ENCODE measurements at regions not wholly inside any gene's neighbourhood (a gene's known extent, or its start where the extent isn't known, plus 50 kb on each side); places are given as distances from the start of the nearest gene placed in this dataset.
"Not testable (repeated sequence)": the region's sequence is repeated elsewhere in the genome, so short reads cannot be mapped to it uniquely, and the experiment has no call there.

- Mint-ChIP-seq H3K9me3 (peaks cover 0 to 1% (median 0%) of the 10 kb centered on the region in 6 donors), H3K27ac (no peak overlapping the region), H3K4me1 (no peaks in the 10 kb centered on the region), H3K36me3 (peaks cover 5 to 26% (median 9%) of the 10 kb centered on the region in 3 donors), H3K4me3 (no peak overlapping the region), H3K27me3 (ENCODE audit: low read depth in 3 of 3) (peaks cover 0 to 3% (median 0%) of the 10 kb centered on the region in 3 donors)
- no peak for DNase-seq
Measured at GRCh38 chr2:144015036-144015435, 504.9 kb downstream of the ZEB2 start.

GRCh38 chr2:144014103-144014502 is 505.8 kb downstream of the ZEB2 start:
- DNase-seq: no peak
- peaks cover 0 to 1% (median 0%) of the 10 kb centered on the region in 6 donors for H3K9me3 Mint-ChIP-seq
- H3K36me3 Mint-ChIP-seq: peaks cover 2 to 24% (median 6%) of the 10 kb centered on the region in 3 donors
- H3K4me3 Mint-ChIP-seq: no peak overlapping the region
- H3K4me1 Mint-ChIP-seq: no peaks in the 10 kb centered on the region
- H3K27me3 Mint-ChIP-seq (ENCODE audit: low read depth in 3 of 3): peaks cover 0 to 1% (median 0%) of the 10 kb centered on the region in 3 donors
- no peak overlapping the region for H3K27ac Mint-ChIP-seq

- Mint-ChIP-seq H3K36me3 (peaks cover 4 to 28% (median 14%) of the 10 kb centered on the region in 3 donors), H3K9me3 (peaks cover 0 to 1% (median 0%) of the 10 kb centered on the region in 6 donors), H3K4me1 (no peaks in the 10 kb centered on the region), H3K27me3 (ENCODE audit: low read depth in 3 of 3) (no peaks in the 10 kb centered on the region), H3K4me3 (no peak overlapping the region), H3K27ac (no peak overlapping the region)
- no peak for DNase-seq
Measured at GRCh38 chr2:144012304-144012703, 507.6 kb downstream of the ZEB2 start.

- Mint-ChIP-seq H3K4me1 (no peaks in the 10 kb centered on the region), H3K27me3 (ENCODE audit: low read depth in 3 of 3) (no peaks in the 10 kb centered on the region), H3K36me3 (peaks cover 11 to 32% (median 20%) of the 10 kb centered on the region in 3 donors), H3K9me3 (peaks cover 0 to 1% (median 0%) of the 10 kb centered on the region in 6 donors), H3K4me3 (no peak overlapping the region), H3K27ac (no peak overlapping the region)
- DNase-seq: no peak
Measured at GRCh38 chr2:144011553-144011952, 508.4 kb downstream of the ZEB2 start.

- no peak overlapping the region for H3K27ac Mint-ChIP-seq
- peaks cover 11 to 31% (median 24%) of the 10 kb centered on the region in 3 donors for H3K36me3 Mint-ChIP-seq
- no peak for DNase-seq
- no peaks in the 10 kb centered on the region for H3K4me1 Mint-ChIP-seq
- H3K4me3 Mint-ChIP-seq: no peak overlapping the region
- peaks cover 0 to 1% (median 0%) of the 10 kb centered on the region in 6 donors for H3K9me3 Mint-ChIP-seq
- H3K27me3 Mint-ChIP-seq (ENCODE audit: low read depth in 3 of 3): no peaks in the 10 kb centered on the region
Measured at GRCh38 chr2:144011098-144011497, 508.8 kb downstream of the ZEB2 start.

- no peak overlapping the region for H3K4me3 Mint-ChIP-seq
- no peaks in the 10 kb centered on the region for H3K27me3 Mint-ChIP-seq (ENCODE audit: low read depth in 3 of 3)
- no peak for DNase-seq
- H3K36me3 Mint-ChIP-seq: peaks cover 11 to 31% (median 27%) of the 10 kb centered on the region in 3 donors
- H3K4me1 Mint-ChIP-seq: no peaks in the 10 kb centered on the region
- peaks cover 0 to 1% (median 0%) of the 10 kb centered on the region in 6 donors for H3K9me3 Mint-ChIP-seq
- no peak overlapping the region for H3K27ac Mint-ChIP-seq
Measured at GRCh38 chr2:144010096-144010836, 509.7 kb downstream of the ZEB2 start.

- DNase-seq: no peak
- H3K9me3 Mint-ChIP-seq: no peaks in the 10 kb centered on the region
- H3K27ac Mint-ChIP-seq: no peak overlapping the region
- peaks cover 11 to 30% (median 27%) of the 10 kb centered on the region in 3 donors for H3K36me3 Mint-ChIP-seq
- peaks cover 0 to 6% of the 10 kb centered on the region in 2 donors for H3K4me1 Mint-ChIP-seq
- H3K27me3 Mint-ChIP-seq (ENCODE audit: low read depth in 3 of 3): no peaks in the 10 kb centered on the region
- H3K4me3 Mint-ChIP-seq: no peak overlapping the region
Measured at GRCh38 chr2:144006139-144006538, 513.8 kb downstream of the ZEB2 start.

- Mint-ChIP-seq H3K27me3 (ENCODE audit: low read depth in 3 of 3) (no peaks in the 10 kb centered on the region), H3K36me3 (peaks cover 14 to 30% (median 27%) of the 10 kb centered on the region in 3 donors), H3K4me3 (no peak overlapping the region), H3K4me1 (peaks cover 0 to 6% of the 10 kb centered on the region in 2 donors), H3K9me3 (no peaks in the 10 kb centered on the region), H3K27ac (no peak overlapping the region)
- DNase-seq: no peak
Measured at GRCh38 chr2:144004742-144005141, 515.2 kb downstream of the ZEB2 start.

- H3K27me3 Mint-ChIP-seq (ENCODE audit: low read depth in 3 of 3): peaks cover 0 to 2% (median 0%) of the 10 kb centered on the region in 3 donors
- peaks cover 0 to 6% of the 10 kb centered on the region in 2 donors for H3K4me1 Mint-ChIP-seq
- no peak overlapping the region for H3K27ac Mint-ChIP-seq
- DNase-seq: no peak
- no peaks in the 10 kb centered on the region for H3K9me3 Mint-ChIP-seq
- H3K36me3 Mint-ChIP-seq: peaks cover 14 to 25% (median 24%) of the 10 kb centered on the region in 3 donors
- no peak overlapping the region for H3K4me3 Mint-ChIP-seq
Measured at GRCh38 chr2:144003460-144004075, 516.4 kb downstream of the ZEB2 start.

- no peaks in the 10 kb centered on the region for H3K9me3 Mint-ChIP-seq
- no peaks in the 10 kb centered on the region for H3K4me1 Mint-ChIP-seq
- H3K36me3 Mint-ChIP-seq: peaks cover 0 to 4% (median 3%) of the 10 kb centered on the region in 3 donors
- peaks cover 0 to 2% (median 0%) of the 10 kb centered on the region in 3 donors for H3K27me3 Mint-ChIP-seq (ENCODE audit: low read depth in 3 of 3)
- DNase-seq: no peak
- H3K27ac Mint-ChIP-seq: no peak overlapping the region
- H3K4me3 Mint-ChIP-seq: no peak overlapping the region
Measured at GRCh38 chr2:143996974-143997373, 522.9 kb downstream of the ZEB2 start.

- Mint-ChIP-seq H3K4me3 (no peak overlapping the region), H3K27ac (no peak overlapping the region)
Measured at GRCh38 chr2:143994961-143995360, 525.0 kb downstream of the ZEB2 start.

GRCh38 chr2:143991596-143991995 is 528.3 kb downstream of the ZEB2 start:
- H3K27me3 Mint-ChIP-seq (ENCODE audit: low read depth in 3 of 3); DNase-seq; H3K9me3 Mint-ChIP-seq; H3K4me1 Mint-ChIP-seq; H3K27ac Mint-ChIP-seq; H3K4me3 Mint-ChIP-seq: not testable (repeated sequence)
- peaks cover 7 to 14% (median 12%) of the 10 kb centered on the region in 3 donors for H3K36me3 Mint-ChIP-seq

More at GRCh38 chr2:143994961-143995360, 525.0 kb downstream of the ZEB2 start:
- H3K9me3 Mint-ChIP-seq: peaks cover 0 to 3% (median 0%) of the 10 kb centered on the region in 6 donors
- H3K4me1 Mint-ChIP-seq: no peaks in the 10 kb centered on the region
- peaks cover 0 to 16% (median 4%) of the 10 kb centered on the region in 3 donors for H3K36me3 Mint-ChIP-seq
- peaks cover 0 to 2% (median 0%) of the 10 kb centered on the region in 3 donors for H3K27me3 Mint-ChIP-seq (ENCODE audit: low read depth in 3 of 3)
- no peak for DNase-seq

- Mint-ChIP-seq H3K9me3 (peaks cover 0 to 3% (median 0%) of the 10 kb centered on the region in 6 donors), H3K27me3 (ENCODE audit: low read depth in 3 of 3) (no peaks in the 10 kb centered on the region), H3K4me3 (no peak overlapping the region), H3K27ac (no peak overlapping the region), H3K36me3 (peaks cover 9 to 17% (median 12%) of the 10 kb centered on the region in 3 donors), H3K4me1 (no peaks in the 10 kb centered on the region)
- DNase-seq: no peak
Measured at GRCh38 chr2:143988082-143988481, 531.8 kb downstream of the ZEB2 start.

GRCh38 chr2:143981428-143981827 is 538.5 kb downstream of the ZEB2 start:
- no peaks in the 10 kb centered on the region for H3K9me3 Mint-ChIP-seq
- peaks cover 0 to 1% (median under 1%) of the 10 kb centered on the region in 3 donors for H3K36me3 Mint-ChIP-seq
- no peaks in the 10 kb centered on the region for H3K4me1 Mint-ChIP-seq
- H3K27ac Mint-ChIP-seq: no peak overlapping the region
- no peak for DNase-seq
- H3K27me3 Mint-ChIP-seq (ENCODE audit: low read depth in 3 of 3): no peaks in the 10 kb centered on the region
- H3K4me3 Mint-ChIP-seq: no peak overlapping the region
